DOHH2 (cell line): ENCODE measurements at regions not wholly inside any gene's neighbourhood (a gene's known extent, or its start where the extent isn't known, plus 50 kb on each side); places are given as distances from the start of the nearest gene placed in this dataset.

Source experiments
- CTCF ChIP-seq: fragments of 200-600 bp; sonication (generic); IDR thresholded peaks from one replicate; pipeline ENCODE4 v1.5.1; 2014; ENCODE audit warnings: antibody characterized with exemption, mild to moderate bottlenecking, low read depth, low read length; ENCODE audit not compliant: poor library complexity, severe bottlenecking
- EZH2phosphoT487 ChIP-seq: fragments of 200-600 bp; sonication (generic); IDR thresholded peaks from 2 replicates; pipeline ENCODE4 v1.6.1; 2017; ENCODE audit warnings: borderline replicate concordance, mild to moderate bottlenecking, antibody characterized with exemption, low read length, moderate library complexity, mixed read lengths

DNA sequence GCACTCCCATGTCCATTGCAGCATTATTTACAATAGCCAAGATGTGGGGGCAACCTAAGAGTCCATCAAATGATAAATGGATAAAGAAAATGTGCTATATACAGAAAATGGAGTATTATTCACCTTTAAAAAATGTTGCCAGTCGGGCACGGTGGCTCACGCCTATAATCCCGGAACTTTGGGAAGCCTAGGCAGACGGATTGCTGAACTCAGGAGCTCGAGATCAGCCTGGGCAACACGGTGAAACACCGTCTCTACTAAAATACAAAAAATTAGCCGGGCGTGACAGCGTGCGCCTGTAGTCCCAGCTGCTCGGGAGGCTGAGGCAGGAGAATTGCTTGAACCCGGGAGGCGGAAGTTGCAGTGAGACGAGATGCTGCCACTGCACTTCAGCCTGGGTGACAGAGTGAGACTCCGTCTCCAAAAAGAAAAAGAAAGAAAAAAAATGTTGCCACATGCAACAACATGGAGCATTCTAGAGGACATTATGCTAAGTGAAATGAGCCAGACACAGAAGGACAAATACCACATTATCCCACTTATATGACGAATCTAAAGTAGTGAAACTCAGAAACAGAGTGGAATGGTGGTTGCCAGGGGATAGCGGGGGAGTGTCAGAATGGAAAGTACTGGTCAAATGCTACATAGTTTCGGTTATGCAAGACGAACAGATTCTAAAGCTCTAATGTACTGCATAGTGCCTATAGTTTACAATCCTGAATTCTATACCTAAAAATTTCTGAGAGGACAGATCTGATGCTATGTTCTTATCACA is 1385.6 kb upstream of the TMEFF2 start:
- TF ChIP-seq CTCF (no peak), EZH2phosphoT487 (no peak)
